MM.1S (cell line): ENCODE measurements at regions not wholly inside any gene's neighbourhood (a gene's known extent, or its start where the extent isn't known, plus 50 kb on each side); places are given as distances from the start of the nearest gene placed in this dataset.

Source experiments
- DNase-seq: peaks from one replicate; pipeline ENCODE4 v3.0.0-alpha.2; 2015
- H2AFZ ChIP-seq: fragments of 300-600 bp; sonication (generic); 2 replicates; pipeline ENCODE4 v1.6.0; 2016; ENCODE audit warnings: antibody characterized with exemption, low read length
- H3F3A ChIP-seq: fragments of 300-600 bp; sonication (generic); 2 replicates; pipeline ENCODE4 v1.6.1; 2016; ENCODE audit warnings: mild to moderate bottlenecking, antibody characterized with exemption, low read length, moderate library complexity, mixed read lengths; ENCODE audit not compliant: insufficient read depth
- H3K27ac ChIP-seq: fragments of 300-600 bp; sonication (generic); 2 replicates; pipeline ENCODE4 v1.5.1; 2016; ENCODE audit warnings: mild to moderate bottlenecking, low read length
- H3K27me3 ChIP-seq: fragments of 300-600 bp; sonication (generic); replicated peaks from 2 replicates; pipeline ENCODE4 v1.6.0; 2016; ENCODE audit warnings: low read length; ENCODE audit not compliant: insufficient read depth
- H3K36me3 ChIP-seq: fragments of 300-600 bp; sonication (generic); replicated peaks from 2 replicates; pipeline ENCODE4 v1.6.1; 2016; ENCODE audit warnings: mild to moderate bottlenecking, low read length, mixed read lengths; ENCODE audit not compliant: insufficient read depth
- H3K4me1 ChIP-seq: fragments of 300-600 bp; sonication (generic); 2 replicates; pipeline ENCODE4 v1.6.1; 2016; ENCODE audit warnings: low read length, mixed read lengths
- H3K4me2 ChIP-seq: fragments of 300-600 bp; sonication (generic); 2 replicates; pipeline ENCODE4 v1.6.0; 2016; ENCODE audit warnings: low read depth, low read length
- H3K4me3 ChIP-seq: fragments of 300-600 bp; sonication (generic); 2 replicates; pipeline ENCODE4 v1.5.1; 2016; ENCODE audit warnings: low read length, mixed read lengths
- H3K79me2 ChIP-seq: fragments of 300-600 bp; sonication (generic); 2 replicates; pipeline ENCODE4 v1.6.1; 2016; ENCODE audit warnings: mixed run types, low read length, mixed read lengths
- H3K9ac ChIP-seq: fragments of 300-600 bp; sonication (generic); 2 replicates; pipeline ENCODE4 v1.6.1; 2016; ENCODE audit warnings: low read length, mixed read lengths
- H3K9me2 ChIP-seq: fragments of 300-600 bp; sonication (generic); replicated peaks from 2 replicates; pipeline ENCODE4 v1.6.1; 2016; ENCODE audit warnings: mild to moderate bottlenecking, low read length, mixed read lengths; ENCODE audit not compliant: insufficient read depth
- H3K9me3 ChIP-seq: fragments of 300-600 bp; sonication (generic); replicated peaks from 2 replicates; pipeline ENCODE4 v1.6.1; 2016; ENCODE audit warnings: mild to moderate bottlenecking, low read length, mixed read lengths; ENCODE audit not compliant: insufficient read depth
- H4K20me1 ChIP-seq: fragments of 300-600 bp; sonication (generic); 2 replicates; pipeline ENCODE4 v1.6.1; 2016; ENCODE audit warnings: mild to moderate bottlenecking, low read length, moderate library complexity, mixed read lengths; ENCODE audit not compliant: insufficient read depth
- EZH2 ChIP-seq: fragments of 300-600 bp; sonication (generic); optimal IDR thresholded peaks from 2 replicates; pipeline ENCODE3; 2017; ENCODE audit warnings: low read depth, mild to moderate bottlenecking, antibody characterized with exemption, low read length, mixed read lengths
- EZH2phosphoT487 ChIP-seq: fragments of 300-600 bp; sonication (generic); IDR thresholded peaks from 2 replicates; pipeline ENCODE4 v1.6.1; 2018; ENCODE audit warnings: antibody characterized with exemption, low read length
- TF ChIP-seq, protein P1 (sequence below): fragments of 300-600 bp; sonication (generic); IDR thresholded peaks from 2 replicates; pipeline ENCODE4 v1.5.1; 2016; ENCODE audit warnings: antibody characterized with exemption, low read length, mixed read lengths

DNA sequence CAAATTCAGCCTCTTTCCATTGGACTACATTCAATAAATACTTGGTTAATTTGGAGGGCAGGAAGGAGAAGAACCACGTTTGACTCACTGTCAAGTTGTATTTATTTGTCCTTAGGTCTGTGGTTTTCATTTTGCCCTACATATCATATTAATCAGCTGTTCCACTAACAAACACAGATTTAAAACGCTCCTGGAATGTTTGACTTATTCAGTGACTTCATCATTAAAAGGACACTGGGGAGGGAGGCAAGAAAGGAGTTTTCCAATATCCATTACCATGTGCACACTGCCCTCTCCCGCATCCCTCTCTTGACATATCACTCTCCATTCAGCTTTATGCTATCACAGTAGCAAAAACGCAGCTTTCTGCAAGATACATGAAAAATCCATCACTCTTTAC lies 98.2 kb upstream of the C1orf87 start:
- Histone ChIP-seq H2AFZ (no peak overlapping the region), H4K20me1 (no peaks in the 10 kb centered on the region), H3K9ac (no peak overlapping the region), H3K9me3 (no peaks in the 10 kb centered on the region), H3F3A (no peaks in the 10 kb centered on the region), H3K9me2 (no peaks in the 10 kb centered on the region), H3K4me3 (no peak overlapping the region), H3K79me2 (no peaks in the 10 kb centered on the region), H3K4me2 (no peak overlapping the region), H3K4me1 (no peaks in the 10 kb centered on the region), H3K27ac (no peak overlapping the region), H3K27me3 (no peaks in the 10 kb centered on the region), H3K36me3 (no peaks in the 10 kb centered on the region)
- DNase-seq: no peak
- no peak for TF ChIP-seq EZH2
- TF ChIP-seq, protein P1, sequence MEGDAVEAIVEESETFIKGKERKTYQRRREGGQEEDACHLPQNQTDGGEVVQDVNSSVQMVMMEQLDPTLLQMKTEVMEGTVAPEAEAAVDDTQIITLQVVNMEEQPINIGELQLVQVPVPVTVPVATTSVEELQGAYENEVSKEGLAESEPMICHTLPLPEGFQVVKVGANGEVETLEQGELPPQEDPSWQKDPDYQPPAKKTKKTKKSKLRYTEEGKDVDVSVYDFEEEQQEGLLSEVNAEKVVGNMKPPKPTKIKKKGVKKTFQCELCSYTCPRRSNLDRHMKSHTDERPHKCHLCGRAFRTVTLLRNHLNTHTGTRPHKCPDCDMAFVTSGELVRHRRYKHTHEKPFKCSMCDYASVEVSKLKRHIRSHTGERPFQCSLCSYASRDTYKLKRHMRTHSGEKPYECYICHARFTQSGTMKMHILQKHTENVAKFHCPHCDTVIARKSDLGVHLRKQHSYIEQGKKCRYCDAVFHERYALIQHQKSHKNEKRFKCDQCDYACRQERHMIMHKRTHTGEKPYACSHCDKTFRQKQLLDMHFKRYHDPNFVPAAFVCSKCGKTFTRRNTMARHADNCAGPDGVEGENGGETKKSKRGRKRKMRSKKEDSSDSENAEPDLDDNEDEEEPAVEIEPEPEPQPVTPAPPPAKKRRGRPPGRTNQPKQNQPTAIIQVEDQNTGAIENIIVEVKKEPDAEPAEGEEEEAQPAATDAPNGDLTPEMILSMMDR: no peak
- no peak for TF ChIP-seq EZH2phosphoT487

DNA sequence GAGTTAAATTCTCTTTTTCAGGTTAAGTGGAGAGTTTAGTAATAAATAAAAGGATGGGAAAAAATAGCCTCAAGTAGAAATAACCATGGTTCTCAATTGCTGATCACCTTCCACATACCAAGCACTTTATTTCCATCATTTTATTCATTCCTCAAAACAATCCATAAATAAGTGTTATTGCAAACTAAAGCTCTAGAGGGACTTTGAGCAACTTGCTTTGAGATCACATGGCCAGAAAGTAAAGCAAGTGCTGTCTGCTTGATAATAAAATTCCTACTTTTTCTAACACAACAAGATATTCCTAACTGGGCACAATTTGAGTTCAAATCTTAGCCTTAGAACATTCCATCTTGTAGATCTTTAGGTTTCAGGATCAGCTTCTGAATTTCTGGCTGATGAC lies 97.1 kb upstream of the C1orf87 start:
- DNase-seq: no peak
- Histone ChIP-seq H2AFZ (no peak overlapping the region), H3K9ac (no peak overlapping the region), H3F3A (no peaks in the 10 kb centered on the region), H3K36me3 (no peaks in the 10 kb centered on the region), H3K9me2 (no peaks in the 10 kb centered on the region), H3K4me2 (no peak overlapping the region), H3K9me3 (no peaks in the 10 kb centered on the region), H3K27me3 (no peaks in the 10 kb centered on the region), H3K4me3 (no peak overlapping the region), H3K27ac (no peak overlapping the region), H3K4me1 (no peaks in the 10 kb centered on the region), H3K79me2 (no peaks in the 10 kb centered on the region), H4K20me1 (no peaks in the 10 kb centered on the region)
- TF ChIP-seq, protein P1: no peak
- TF ChIP-seq EZH2: no peak
- TF ChIP-seq EZH2phosphoT487: no peak

DNA sequence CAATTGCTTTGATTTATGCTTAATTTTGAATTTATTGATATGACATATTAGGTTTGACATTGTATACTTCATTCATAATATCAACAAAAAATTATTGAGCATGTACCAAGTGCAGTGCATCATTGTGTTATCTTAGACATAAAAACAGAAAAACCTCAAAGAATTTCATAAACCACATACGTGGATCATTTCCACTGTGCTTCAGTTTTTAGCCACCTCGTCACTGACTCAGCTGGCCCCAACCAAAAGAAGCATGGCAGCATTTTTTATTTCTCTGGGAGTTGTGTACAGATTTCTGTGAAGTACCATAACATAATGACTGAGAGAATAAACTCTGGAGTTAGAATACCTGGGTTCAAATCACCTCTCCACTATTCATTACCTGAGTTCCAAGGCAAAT lies 95.6 kb upstream of the C1orf87 start:
- no peak overlapping the region for H3K27ac ChIP-seq

More for the DNA sequence above, 95.6 kb upstream of the C1orf87 start:
- Histone ChIP-seq H2AFZ (no peak overlapping the region), H4K20me1 (no peaks in the 10 kb centered on the region), H3K4me2 (no peak overlapping the region), H3K4me3 (no peak overlapping the region), H3K79me2 (no peaks in the 10 kb centered on the region), H3K9ac (no peak overlapping the region), H3F3A (no peaks in the 10 kb centered on the region), H3K9me3 (no peaks in the 10 kb centered on the region), H3K36me3 (no peaks in the 10 kb centered on the region), H3K27me3 (no peaks in the 10 kb centered on the region), H3K9me2 (no peaks in the 10 kb centered on the region), H3K4me1 (no peaks in the 10 kb centered on the region)
- TF ChIP-seq EZH2: no peak
- TF ChIP-seq EZH2phosphoT487: no peak
- TF ChIP-seq, protein P1: no peak
- no peak for DNase-seq
